ENCODE measurements at regions not wholly inside any gene's neighbourhood (a gene's known extent, or its start where the extent isn't known, plus 50 kb on each side); places are given as distances from the start of the nearest gene placed in this dataset.

DNA sequence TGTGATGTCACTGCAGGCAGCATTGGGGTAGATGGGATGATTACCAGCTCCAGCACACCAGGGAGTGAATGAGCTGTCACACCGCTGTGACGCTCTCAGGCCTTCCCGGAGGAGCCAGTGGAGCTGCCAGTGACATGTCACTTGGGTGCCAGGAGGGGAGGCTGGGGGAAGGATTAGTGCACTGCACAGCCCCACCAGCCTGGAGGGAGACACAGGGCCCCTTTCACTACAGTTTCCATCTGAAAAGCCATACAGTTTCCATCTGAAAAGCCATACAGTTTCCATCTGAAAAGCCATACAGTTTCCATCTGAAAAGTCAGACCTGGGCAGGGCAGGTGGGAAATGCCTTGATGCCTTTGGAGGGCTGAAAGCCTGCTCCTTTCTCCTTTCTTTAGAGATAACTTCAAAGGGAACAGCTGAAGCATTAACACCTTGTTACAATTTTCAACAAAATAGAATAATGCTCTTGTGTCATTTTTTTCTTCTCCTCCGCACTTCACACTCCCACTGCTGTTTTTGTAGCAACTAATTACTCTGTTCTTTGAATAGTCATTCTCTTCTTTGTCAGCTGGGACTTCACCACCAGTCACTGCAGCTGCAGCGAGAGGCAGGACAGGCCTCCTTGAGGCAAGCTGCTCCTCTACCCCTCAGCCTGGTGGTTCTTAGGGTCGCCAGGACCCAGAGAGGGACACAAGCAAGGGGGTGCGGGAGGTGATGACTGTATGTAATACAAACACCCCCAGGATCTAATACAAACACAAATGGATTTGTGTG lies 256.9 kb upstream of the RGS6 start:
- no peak for DNase-seq (ENCODE audit: low spot score)

- DNase-seq (ENCODE audit: low spot score) = no peak
Observed at GRCh38 chr14:71675900-71676287, 256.3 kb upstream of the RGS6 start.

- no peak for DNase-seq (ENCODE audit: low spot score)
Observed at GRCh38 chr14:71680736-71681387, 251.4 kb upstream of the RGS6 start.

DNA sequence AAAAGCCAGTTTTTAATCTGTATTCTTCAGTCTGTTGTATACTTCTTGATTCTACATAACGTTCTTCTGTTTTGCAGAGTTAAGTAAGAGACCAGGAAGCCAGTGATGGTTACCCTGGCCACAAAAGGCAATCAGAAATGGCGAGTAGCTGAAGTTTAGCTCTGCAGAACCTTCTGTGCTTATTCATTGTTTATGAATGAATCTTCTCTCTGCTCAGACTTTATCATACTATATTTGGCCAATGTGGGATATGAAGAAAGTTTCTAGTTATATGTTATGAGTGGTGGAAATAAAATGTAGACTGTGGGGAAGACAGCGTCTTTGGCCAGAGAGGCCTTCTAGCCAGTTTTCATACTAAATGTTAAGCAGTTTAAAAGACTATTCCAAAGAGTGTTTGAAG lies 249.9 kb upstream of the RGS6 start:
- DNase-seq (ENCODE audit: low spot score) = no peak

GRCh38 chr14:71684323-71684722 lies 247.9 kb upstream of the RGS6 start:
- DNase-seq (ENCODE audit: low spot score) = no peak

GRCh38 chr14:71686677-71687076 lies 245.6 kb upstream of the RGS6 start:
- no peak for DNase-seq (ENCODE audit: low spot score)

- no peak for DNase-seq (ENCODE audit: low spot score)
Observed at GRCh38 chr14:71687166-71687831, 244.9 kb upstream of the RGS6 start.

DNA sequence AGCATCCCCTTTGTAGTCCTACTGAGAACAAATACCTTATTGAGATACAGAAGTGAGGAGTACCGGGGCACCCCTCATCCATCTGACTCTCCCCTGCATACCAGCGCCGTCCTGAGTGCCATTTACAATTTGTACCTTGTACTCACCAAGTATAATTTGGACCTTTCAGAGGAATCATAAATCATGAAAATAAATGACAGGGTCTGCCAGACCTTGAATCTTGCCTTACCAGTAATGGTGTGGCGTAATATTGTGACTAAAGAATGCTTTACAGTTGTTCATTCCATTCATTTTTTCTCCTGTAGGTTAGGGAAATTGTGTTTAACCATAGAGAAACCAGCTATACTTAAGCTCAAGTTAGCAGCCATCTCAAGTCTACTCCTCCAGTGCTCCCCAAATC lies 243.7 kb upstream of the RGS6 start:
- DNase-seq (ENCODE audit: low spot score) = no peak

GRCh38 chr14:71690478-71690877 lies 241.8 kb upstream of the RGS6 start:
- no peak for DNase-seq (ENCODE audit: low spot score)

DNA sequence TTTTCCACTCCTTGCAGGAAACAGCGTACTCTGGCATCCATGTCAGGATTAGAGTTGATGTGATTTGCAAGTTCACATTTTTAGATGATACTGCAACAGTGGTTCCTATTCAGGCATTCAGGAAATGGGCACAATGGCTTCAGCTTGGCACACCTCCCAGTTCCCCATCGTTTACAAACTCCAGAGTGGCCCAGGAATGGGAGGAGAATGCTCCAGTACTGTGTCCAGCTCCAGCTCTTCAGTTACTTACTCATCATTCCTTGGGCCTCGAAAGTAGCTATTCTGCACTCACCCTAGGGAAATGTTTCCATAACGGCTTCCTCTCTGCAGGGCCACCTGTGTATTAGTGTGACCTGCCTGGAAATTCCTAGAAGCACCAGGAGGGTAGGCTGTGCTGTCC lies 239.7 kb upstream of the RGS6 start:
- no peak for DNase-seq (ENCODE audit: low spot score)

DNA sequence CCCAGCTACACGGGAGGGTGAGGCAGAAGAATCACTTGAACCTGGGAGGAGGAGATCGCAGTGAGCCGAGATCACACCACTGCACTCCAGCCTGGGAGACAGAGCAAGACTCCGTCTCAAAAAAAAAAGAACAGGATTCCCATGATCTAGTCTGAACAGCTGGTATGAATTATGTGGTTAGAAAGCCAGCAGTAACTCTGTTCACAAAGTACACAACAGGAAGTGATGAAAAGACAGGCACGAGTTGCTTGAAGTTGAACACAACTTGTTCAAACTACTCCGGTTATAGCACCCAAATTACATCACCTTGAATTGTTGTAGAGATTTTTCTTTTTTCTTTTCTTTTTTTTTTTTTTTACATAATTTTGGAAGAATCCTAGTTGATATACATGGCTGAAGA lies 238.8 kb upstream of the RGS6 start:
- no peak for DNase-seq (ENCODE audit: low spot score)

DNA sequence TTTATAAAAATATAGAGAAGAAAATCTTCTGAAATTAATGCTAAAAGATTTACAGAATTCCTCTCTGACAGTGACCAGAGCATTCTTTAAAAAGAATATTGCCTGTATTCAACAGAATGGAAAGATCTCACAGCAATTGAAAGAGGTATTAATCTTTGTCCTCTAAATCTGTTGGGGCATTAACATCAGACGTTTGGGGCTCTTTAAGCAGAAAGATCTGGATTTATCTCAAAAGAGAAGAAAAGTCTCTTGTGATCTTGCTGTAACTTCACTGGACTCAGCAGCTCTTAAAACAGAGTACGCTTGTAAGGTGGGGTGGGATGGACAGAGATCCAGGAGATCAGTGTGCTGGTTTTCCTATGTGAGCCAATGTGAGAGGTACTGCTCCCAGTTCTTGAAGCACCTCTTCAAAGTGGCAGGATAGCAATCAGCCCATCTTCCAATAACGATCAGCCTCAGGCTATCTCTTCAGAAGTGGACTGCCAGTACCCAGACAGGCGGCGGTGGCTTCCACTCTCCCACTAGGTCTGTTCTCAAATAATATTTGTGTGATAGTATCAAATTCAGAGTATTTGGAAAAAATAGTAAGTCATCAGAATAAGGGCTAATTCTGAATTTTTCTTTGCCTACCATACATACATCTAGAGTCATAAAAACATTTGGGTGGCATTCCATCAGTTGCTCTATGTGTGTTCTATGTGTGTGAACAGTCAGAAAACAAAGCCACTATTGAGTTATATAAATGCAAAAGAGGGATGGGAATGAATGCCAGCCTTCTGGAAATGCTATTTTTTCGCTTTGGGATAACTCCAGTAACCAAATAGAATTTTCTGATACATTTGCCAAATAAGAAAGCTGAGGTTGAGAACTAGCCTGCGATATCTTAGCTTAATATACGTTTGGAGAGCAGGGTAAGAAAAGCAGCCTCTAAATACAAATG lies 237.4 kb upstream of the RGS6 start:
- DNase-seq (ENCODE audit: low spot score) = no peak

DNA sequence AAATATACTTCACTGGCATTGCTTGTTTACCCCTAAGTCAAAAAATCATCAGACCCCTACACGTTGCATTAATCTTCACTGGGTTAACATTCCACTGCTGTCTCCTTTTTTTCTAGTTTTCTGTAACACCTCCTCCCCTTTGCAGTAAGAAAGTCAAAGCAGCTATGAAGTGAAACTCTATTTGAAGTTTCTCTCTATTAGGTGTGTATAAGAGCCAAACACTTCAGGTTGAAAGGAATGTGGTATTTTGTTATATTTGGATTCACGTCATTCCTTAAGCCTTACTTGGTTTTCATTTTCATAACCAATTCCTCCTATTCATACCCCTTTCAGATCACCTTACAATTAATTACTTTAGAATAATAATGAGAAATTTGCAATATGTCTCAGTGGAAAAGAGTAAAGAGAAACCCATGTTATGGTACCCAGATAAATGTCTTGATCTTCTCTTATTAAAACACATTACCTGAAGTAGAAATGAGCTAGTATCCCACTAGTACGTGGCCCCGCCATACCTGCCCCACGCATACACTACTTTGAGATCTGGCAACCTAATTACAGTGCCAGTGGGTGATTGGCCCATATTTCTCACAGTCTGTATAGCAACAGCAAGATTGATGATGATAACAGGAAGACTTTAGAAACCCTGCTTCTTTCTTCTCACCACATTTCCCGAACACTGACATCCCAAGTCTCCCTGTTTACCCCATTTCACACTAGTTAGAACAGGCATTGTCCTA lies 236.4 kb upstream of the RGS6 start:
- DNase-seq (ENCODE audit: low spot score) = no peak

DNA sequence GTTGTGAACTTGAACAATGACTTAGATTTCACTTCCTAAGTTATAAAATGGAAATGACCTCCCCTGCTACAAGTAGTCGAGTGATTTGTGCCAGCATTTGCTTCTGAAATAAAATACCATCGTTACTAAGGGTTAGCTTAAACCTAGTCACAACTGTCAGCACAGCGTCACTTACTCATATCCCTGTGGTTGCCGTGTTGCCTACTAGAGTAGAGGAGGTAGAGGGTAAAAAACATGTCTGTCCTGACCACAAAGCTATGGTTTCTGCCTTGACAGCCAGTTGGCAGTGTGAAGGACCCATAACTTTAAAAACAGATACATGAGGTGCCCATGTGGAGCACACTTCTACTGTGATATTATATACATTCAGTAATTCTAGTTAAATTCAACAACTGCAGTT lies 234.2 kb upstream of the RGS6 start:
- no peak for DNase-seq (ENCODE audit: low spot score)

DNA sequence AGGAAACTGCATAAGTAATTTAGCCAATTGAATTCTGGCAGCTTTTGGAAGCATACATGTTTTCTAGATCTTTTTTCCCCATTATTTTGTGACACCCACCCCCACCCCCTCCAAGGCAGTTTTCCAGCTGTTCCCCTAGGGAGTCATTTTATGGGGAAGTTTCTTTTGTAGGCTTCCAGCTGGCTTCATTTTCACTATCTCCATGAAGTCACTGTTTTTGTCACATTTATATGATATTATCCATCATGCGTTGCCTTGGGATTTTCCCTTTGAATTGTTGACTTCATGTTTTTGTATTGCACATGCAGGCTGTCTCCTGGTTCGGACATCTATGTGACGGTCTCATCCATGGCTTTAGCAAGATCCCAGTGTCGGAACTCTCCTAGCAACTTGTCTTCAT lies 233.6 kb upstream of the RGS6 start:
- DNase-seq (ENCODE audit: low spot score) = no peak

DNA sequence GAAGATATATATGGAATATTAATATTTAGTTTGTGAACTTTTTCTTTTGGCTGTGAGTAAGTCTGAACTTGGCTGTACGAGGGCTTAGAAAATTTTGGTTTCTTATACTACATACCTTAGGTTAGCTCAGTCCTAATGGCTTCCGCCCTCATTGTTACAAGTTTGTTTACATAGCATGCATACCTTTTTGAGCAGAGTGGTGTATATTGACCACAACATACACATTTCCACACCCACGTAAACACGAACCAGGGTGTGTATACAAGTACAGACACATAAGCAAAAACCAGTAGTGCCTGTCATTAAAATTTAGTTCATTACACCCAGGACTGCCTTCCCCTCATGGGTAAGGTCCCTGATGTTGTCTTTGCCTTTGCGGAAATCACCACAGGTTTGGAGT lies 230.2 kb upstream of the RGS6 start:
- no peak for DNase-seq (ENCODE audit: low spot score)

- peak; percentile 40 for DNase-seq (ENCODE audit: low spot score)
Observed at GRCh38 chr14:71702786-71703185, 229.4 kb upstream of the RGS6 start.

- peak; percentile 63 for DNase-seq (ENCODE audit: low spot score)
Observed at GRCh38 chr14:71703477-71703876, 228.8 kb upstream of the RGS6 start.

DNA sequence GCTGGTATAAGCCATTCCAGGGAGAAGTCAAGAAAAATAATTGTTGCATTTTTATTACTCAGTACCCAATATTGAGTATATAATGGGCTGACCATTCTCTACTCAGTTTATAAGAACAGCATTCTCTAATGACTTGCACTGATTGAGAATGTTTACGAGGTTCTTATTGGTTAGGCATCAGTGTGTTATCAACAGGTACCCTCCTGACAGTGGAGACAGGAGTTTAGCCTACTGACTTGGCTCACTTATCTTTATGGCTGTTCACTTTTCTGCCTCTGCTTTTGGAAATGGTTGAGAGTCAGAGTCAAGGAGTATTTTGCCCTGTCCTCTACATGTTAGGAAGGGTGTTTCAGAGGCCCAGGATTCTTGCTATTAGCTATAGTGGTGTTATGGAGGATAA lies 228.0 kb upstream of the RGS6 start:
- no peak for DNase-seq (ENCODE audit: low spot score)

DNA sequence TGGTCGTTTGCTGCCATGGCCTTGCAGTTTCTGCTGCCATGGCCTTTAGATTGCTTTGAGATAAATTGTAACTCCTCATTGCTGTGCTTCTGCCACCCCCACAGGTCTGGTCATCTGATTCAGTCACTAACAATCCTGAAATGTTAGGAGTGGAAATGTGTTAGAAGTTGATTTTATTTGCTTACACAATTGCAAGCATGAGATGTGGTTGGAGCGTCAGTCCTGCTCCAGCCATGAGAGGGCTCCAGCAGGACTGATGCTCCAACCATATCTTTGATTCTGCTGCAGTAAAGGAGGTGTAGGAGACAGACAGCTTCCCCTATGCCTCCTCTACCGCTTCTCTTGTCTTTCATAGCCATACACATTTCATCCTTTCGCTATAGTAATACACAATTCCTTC lies 226.8 kb upstream of the RGS6 start:
- DNase-seq (ENCODE audit: low spot score) = no peak

- DNase-seq (ENCODE audit: low spot score) = no peak
Observed at GRCh38 chr14:71709076-71709475, 223.2 kb upstream of the RGS6 start.

GRCh38 chr14:71709987-71710386 lies 222.2 kb upstream of the RGS6 start:
- no peak for DNase-seq (ENCODE audit: low spot score)
